ENCODE measurements at regions not wholly inside any gene's neighbourhood (a gene's known extent, or its start where the extent isn't known, plus 50 kb on each side); places are given as distances from the start of the nearest gene placed in this dataset.

DNA sequence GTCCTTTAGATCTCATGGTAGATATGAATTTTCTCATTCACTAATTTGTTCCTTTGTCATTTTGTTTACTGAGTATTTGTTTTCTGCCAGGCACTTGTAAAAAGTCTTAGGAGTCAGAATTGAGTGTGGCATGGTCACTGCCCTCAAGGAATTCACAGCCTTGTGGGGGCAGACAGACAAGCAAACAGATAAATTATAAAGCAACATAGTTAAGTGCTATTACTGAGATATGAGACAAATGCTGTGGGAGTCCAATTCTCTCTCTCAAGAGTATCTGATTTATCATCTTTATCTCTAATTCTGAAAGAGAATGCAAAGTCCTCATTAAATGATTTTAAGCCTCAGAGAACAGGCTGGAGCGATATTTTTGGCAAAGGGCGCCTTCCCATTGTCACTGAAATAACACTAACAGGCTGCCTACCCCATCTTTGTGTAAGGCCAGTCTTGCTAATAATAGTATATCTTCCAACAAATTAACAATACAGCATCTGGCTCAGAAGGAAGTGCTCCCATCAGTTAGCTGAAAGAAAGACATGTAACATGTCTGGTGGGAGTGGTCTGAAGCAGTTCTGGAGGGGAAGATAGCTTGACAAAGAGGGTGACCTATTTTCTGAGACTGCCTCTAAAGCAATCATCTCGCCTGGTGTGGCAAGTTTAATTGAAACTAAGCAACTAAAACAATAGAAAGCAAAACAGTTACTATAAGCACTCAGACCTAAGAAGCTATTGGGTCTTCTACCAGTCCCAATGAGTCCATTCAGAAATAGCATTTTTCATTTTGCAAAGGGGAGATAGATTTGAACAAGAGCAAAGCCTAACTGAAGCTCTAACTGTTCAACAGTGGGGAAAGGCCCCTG, 61.5 kb upstream of the AMOT start:
- Mint-ChIP-seq H3K4me3 (no peak overlapping the region), H3K9me3 (no peaks in the 10 kb centered on the region), H3K4me1 (ENCODE audit: low read depth) (no peaks in the 10 kb centered on the region), H3K27me3 (no peaks in the 10 kb centered on the region), H3K27ac (no peak overlapping the region), H3K36me3 (ENCODE audit: low read depth) (no peaks in the 10 kb centered on the region)

DNA sequence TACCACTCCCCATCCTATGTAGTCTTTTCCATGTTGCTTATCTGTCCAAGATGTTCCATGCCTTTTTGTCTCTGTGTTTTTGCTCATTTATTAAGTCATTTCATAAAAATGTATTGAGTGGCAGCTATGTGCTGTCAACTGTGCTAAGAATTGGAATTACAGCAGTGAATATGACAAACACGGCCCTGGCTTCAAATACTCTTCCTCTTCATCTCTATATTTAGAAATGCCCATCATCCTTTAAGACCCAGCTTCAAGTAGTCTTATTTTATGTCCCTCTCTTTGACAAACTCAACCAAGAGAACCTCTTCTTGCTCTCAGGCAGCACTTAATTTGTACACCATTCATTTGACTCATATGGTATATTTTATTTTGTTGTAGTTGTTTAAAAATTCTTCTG, 55.4 kb upstream of the AMOT start:
- no peak overlapping the region for H3K4me3 Mint-ChIP-seq
- H3K36me3 Mint-ChIP-seq (ENCODE audit: low read depth): no peaks in the 10 kb centered on the region
- no peak overlapping the region for H3K27ac Mint-ChIP-seq
- no peaks in the 10 kb centered on the region for H3K4me1 Mint-ChIP-seq (ENCODE audit: low read depth)
- no peaks in the 10 kb centered on the region for H3K9me3 Mint-ChIP-seq
- H3K27me3 Mint-ChIP-seq: no peaks in the 10 kb centered on the region

Measured in stimulated activated naive CD8-positive, alpha-beta T cell treated with anti-CD3 and anti-CD28 coated beads, Interleukin-15, Interleukin-2, amounts not matched to agents 100 ng/mL and 50 ng/mL, for 24 hours (primary cell).